H9 (cell line): ENCODE measurements at regions not wholly inside any gene's neighbourhood (a gene's known extent, or its start where the extent isn't known, plus 50 kb on each side); places are given as distances from the start of the nearest gene placed in this dataset.

Source experiments
- DNase-seq: peaks from one replicate; pipeline ENCODE4 v3.0.0-alpha.2; 2017
- H2AFZ ChIP-seq: one replicate; pipeline ENCODE4 v1.6.1; 2013; ENCODE audit warnings: mild to moderate bottlenecking, low read length, control low read depth, moderate library complexity
- H2AK5ac ChIP-seq: 2 replicates; pipeline ENCODE4 v1.6.1; 2013; ENCODE audit warnings: low read length, control low read depth, mixed read lengths; ENCODE audit not compliant: insufficient read length
- H2BK120ac ChIP-seq: one replicate; pipeline ENCODE4 v1.6.1; 2013; ENCODE audit warnings: low read depth, mild to moderate bottlenecking, low read length, control low read depth, inconsistent platforms; ENCODE audit not compliant: poor library complexity, severe bottlenecking
- H2BK12ac ChIP-seq: 2 replicates; pipeline ENCODE4 v1.6.1; 2013; ENCODE audit warnings: low read length, control low read depth, mixed read lengths, low read depth; ENCODE audit not compliant: insufficient read length
- H2BK15ac ChIP-seq: 2 replicates; pipeline ENCODE4 v1.6.1; 2013; ENCODE audit warnings: low read depth, low read length, control low read depth
- H2BK20ac ChIP-seq: one replicate; pipeline ENCODE4 v1.6.1; 2013; ENCODE audit warnings: low read depth, mild to moderate bottlenecking, low read length, control low read depth, inconsistent platforms; ENCODE audit not compliant: poor library complexity, severe bottlenecking
- H2BK5ac ChIP-seq: 2 replicates; pipeline ENCODE4 v1.6.1; 2013; ENCODE audit warnings: low read length, control low read depth, mixed read lengths; ENCODE audit not compliant: insufficient read length
- H3K14ac ChIP-seq: 2 replicates; pipeline ENCODE4 v1.6.1; 2013; ENCODE audit warnings: low read length, control low read depth; ENCODE audit not compliant: insufficient read depth
- H3K18ac ChIP-seq: 2 replicates; pipeline ENCODE4 v1.6.1; 2013; ENCODE audit warnings: low read depth, mild to moderate bottlenecking, mixed read lengths, low read length, control low read depth; ENCODE audit not compliant: insufficient read length
- H3K23ac ChIP-seq: 2 replicates; pipeline ENCODE4 v1.6.1; 2013; ENCODE audit warnings: low read length, control low read depth, mixed read lengths, low read depth; ENCODE audit not compliant: insufficient read length
- H3K23me2 ChIP-seq: 2 replicates; pipeline ENCODE4 v1.6.1; 2013; ENCODE audit warnings: low read depth, mild to moderate bottlenecking, mixed read lengths, low read length, control low read depth; ENCODE audit not compliant: insufficient read length, poor library complexity, severe bottlenecking
- H3K27ac ChIP-seq: 2 replicates; pipeline ENCODE4 v1.5.1; 2013; ENCODE audit warnings: low read length, control low read depth, mixed read lengths, low read depth; ENCODE audit not compliant: insufficient read length
- H3K27me3 ChIP-seq: 2 replicates; pipeline ENCODE4 v1.6.1; 2013; ENCODE audit warnings: low read length, control low read depth, inconsistent platforms; ENCODE audit not compliant: insufficient read depth
- H3K4ac ChIP-seq: 2 replicates; pipeline ENCODE4 v1.6.1; 2013; ENCODE audit warnings: low read depth, mild to moderate bottlenecking, control low read depth, inconsistent platforms, low read length, moderate library complexity
- H3K4me1 ChIP-seq: 2 replicates; pipeline ENCODE4 v1.6.1; 2013; ENCODE audit warnings: low read length, control low read depth, inconsistent platforms; ENCODE audit not compliant: insufficient read depth
- H3K4me2 ChIP-seq: 2 replicates; pipeline ENCODE4 v1.6.1; 2013; ENCODE audit warnings: low read length, control low read depth, mixed read lengths; ENCODE audit not compliant: insufficient read length, insufficient read depth
- H3K56ac ChIP-seq: 2 replicates; pipeline ENCODE4 v1.6.1; 2013; ENCODE audit warnings: low read depth, mild to moderate bottlenecking, mixed read lengths, low read length, control low read depth; ENCODE audit not compliant: insufficient read length
- H3K79me1 ChIP-seq: 2 replicates; pipeline ENCODE4 v1.6.1; 2013; ENCODE audit warnings: low read depth, mild to moderate bottlenecking, moderate library complexity, low read length, control low read depth, inconsistent platforms; ENCODE audit not compliant: insufficient read depth, poor library complexity, severe bottlenecking
- H3K79me2 ChIP-seq: 2 replicates; pipeline ENCODE4 v1.6.1; 2013; ENCODE audit warnings: low read length, control low read depth, inconsistent platforms; ENCODE audit not compliant: insufficient read depth
- H3K9ac ChIP-seq: 2 replicates; pipeline ENCODE4 v1.6.1; 2013; ENCODE audit warnings: low read length, control low read depth, mixed read lengths; ENCODE audit not compliant: insufficient read length; ENCODE audit errors: extremely low read depth
- H3K9me3 ChIP-seq: one replicate; pipeline ENCODE4 v1.6.1; 2013; ENCODE audit warnings: low read depth, low read length, inconsistent platforms; ENCODE audit not compliant: control insufficient read depth
- H3T11ph ChIP-seq: one replicate; pipeline ENCODE4 v1.6.1; 2013; ENCODE audit warnings: mild to moderate bottlenecking, low read length, control low read depth, inconsistent platforms
- H4K20me1 ChIP-seq: one replicate; pipeline ENCODE4 v1.6.1; 2013; ENCODE audit not compliant: control insufficient read depth, insufficient read length, insufficient read depth
- H4K5ac ChIP-seq: 2 replicates; pipeline ENCODE4 v1.6.1; 2013; ENCODE audit warnings: low read depth, mild to moderate bottlenecking, mixed read lengths, low read length, control low read depth; ENCODE audit not compliant: insufficient read length
- H4K8ac ChIP-seq: replicated peaks from 2 replicates; pipeline ENCODE4 v1.6.1; 2013; ENCODE audit warnings: low read length, control low read depth, mixed read lengths, low read depth; ENCODE audit not compliant: insufficient read length
- H4K91ac ChIP-seq: 2 replicates; pipeline ENCODE4 v1.6.1; 2013; ENCODE audit warnings: low read depth, mild to moderate bottlenecking, moderate library complexity, mixed read lengths, low read length, control low read depth; ENCODE audit not compliant: insufficient read length
- H3K27ac Mint-ChIP-seq, 3 experiments: 2 replicates in 2 of 3; 3 replicates in 1 of 3; pipeline ENCODE4 v1.8.0; 2020 to 2021; ENCODE audit warnings: mixed read lengths in 3 of 3, mild to moderate bottlenecking in 1 of 3, moderate library complexity in 1 of 3
- H3K27me3 Mint-ChIP-seq: 2 replicates; pipeline ENCODE4 v1.8.0; 2021; ENCODE audit warnings: low read depth, mild to moderate bottlenecking, moderate library complexity, mixed read lengths
- H3K36me3 Mint-ChIP-seq, 3 experiments: 2 replicates in 2 of 3; 3 replicates in 1 of 3; pipeline ENCODE4 v1.8.0; 2020 to 2021; ENCODE audit warnings: low read depth in 3 of 3, mixed read lengths in 3 of 3; ENCODE audit not compliant: insufficient read depth in 1 of 3
- H3K4me1 Mint-ChIP-seq, 2 experiments: 2 replicates each; pipeline ENCODE4 v1.8.0; 2020; ENCODE audit warnings: mixed read lengths in 2 of 2
- H3K4me3 Mint-ChIP-seq, 2 experiments: 2 replicates in 1 of 2; 3 replicates in 1 of 2; pipeline ENCODE4 v1.8.0; 2020 to 2021; ENCODE audit warnings: mild to moderate bottlenecking in 2 of 2, mixed read lengths in 2 of 2, moderate library complexity in 1 of 2
- H3K9me3 Mint-ChIP-seq, 2 experiments: 2 replicates in 1 of 2; 3 replicates in 1 of 2; pipeline ENCODE4 v1.8.0; 2020; ENCODE audit warnings: mild to moderate bottlenecking in 2 of 2, mixed read lengths in 2 of 2, moderate library complexity in 1 of 2
- CTCF ChIP-seq: fragments of 200-600 bp; sonication (generic); conservative IDR thresholded peaks from 3 replicates; pipeline ENCODE4 v1.8.0; 2021; ENCODE audit warnings: antibody characterized with exemption, mild to moderate bottlenecking
- WGBS: extraction: QIAGEN DNeasy Blood & Tissue Kit; methylation state at CpG from one replicate; pipeline ENCODE4 v1.1.7; 2013; ENCODE audit warnings: missing lambda C conversion rate, low lambda C conversion rate, mixed read lengths; ENCODE audit not compliant: insufficient read length; ENCODE audit errors: extremely low coverage; 5-methylcytosine and 5-hydroxymethylcytosine counted together

- no peak overlapping the region for H3K4me2 ChIP-seq
- no peak overlapping the region for H2BK120ac ChIP-seq
- no peaks in the 10 kb centered on the region for H3K79me2 ChIP-seq
- no peaks in the 10 kb centered on the region for H3K9me3 ChIP-seq
- no CpG with 5 or more reads among the region's 5 CpGs for WGBS
- Mint-ChIP-seq H3K36me3 (0 out of 7 replicates have a peak, but pooled peaks cover 0 to 1% (median 0%) of the 10 kb centered on the region in 3 experiments), H3K9me3 (no peaks in the 10 kb centered on the region), H3K27ac (peak overlapping the region in 1 of 3 experiments; percentile 19; a peak in 1 of 7 replicates), H3K27me3 (no peaks in the 10 kb centered on the region; the same call in 1 of the 2 replicates), H3K4me1 (peaks cover 15 to 24% of the 10 kb centered on the region in 2 experiments), H3K4me3 (no peak overlapping the region)
- no peak overlapping the region for H3K4ac ChIP-seq
- no peak overlapping the region for H4K5ac ChIP-seq
- no peak overlapping the region for H3K56ac ChIP-seq
- no peak overlapping the region for H2AFZ ChIP-seq
- no peak overlapping the region for H2BK20ac ChIP-seq
- H4K91ac ChIP-seq, result no peak overlapping the region
- H3K18ac ChIP-seq, result no peak overlapping the region
- DNase-seq, result no peak
- H2BK15ac ChIP-seq, result no peak overlapping the region
- no peak overlapping the region for H3T11ph ChIP-seq
- no peaks in the 10 kb centered on the region for H3K27me3 ChIP-seq
- no peak overlapping the region for H3K14ac ChIP-seq
- no peak overlapping the region for H4K8ac ChIP-seq
- H3K23me2 ChIP-seq, result no peaks in the 10 kb centered on the region
- H3K23ac ChIP-seq, result no peak overlapping the region
- H4K20me1 ChIP-seq, result no peaks in the 10 kb centered on the region
- no peak overlapping the region for H2BK12ac ChIP-seq
- H3K79me1 ChIP-seq, result no peaks in the 10 kb centered on the region
- no peak overlapping the region for H2BK5ac ChIP-seq
- H3K9ac ChIP-seq, result no peak overlapping the region
- no peak for TF ChIP-seq CTCF
- no peak overlapping the region for H2AK5ac ChIP-seq
- H3K4me1 ChIP-seq, result no peaks in the 10 kb centered on the region
- no peak overlapping the region for H3K27ac ChIP-seq
These were observed 60.7 kb upstream of the RAPGEF2 start for GRCh38 chr4:159042097-159042605.
